ENCODE measurements at regions not wholly inside any gene's neighbourhood (a gene's known extent, or its start where the extent isn't known, plus 50 kb on each side); places are given as distances from the start of the nearest gene placed in this dataset.

- TF ChIP-seq ZBTB33 (CRISPR knock-in tag; IDR thresholded peaks at IDR 0.05) (no peak), NR3C1 (CRISPR knock-in tag; IDR thresholded peaks at IDR 0.05) (no peak), CTCF (IDR thresholded peaks at IDR 0.05 in 2 of 3, conservative IDR thresholded peaks at IDR 0.05 in 1 of 3; ENCODE audit: insufficient read depth in 2 of 3, low read depth in 1 of 3, low read length in 3 of 3) (no peak), RERE (CRISPR knock-in tag; IDR thresholded peaks at IDR 0.05; ENCODE audit: borderline replicate concordance) (no peak)
Measured at GRCh38 chr4:129415004-129415403, 319.1 kb downstream of the C4orf33 start.
